Esophagus muscularis mucosa (tissue), 4 donors: ENCODE measurements at regions not wholly inside any gene's neighbourhood (a gene's known extent, or its start where the extent isn't known, plus 50 kb on each side); places are given as distances from the start of the nearest gene placed in this dataset.

Experiments
- EP300 ChIP-seq: sonication (generic); formaldehyde crosslinking; IDR thresholded peaks from one replicate; pipeline ENCODE4 v1.6.1; 2017; ENCODE audit warnings: antibody characterized with exemption
- POLR2A ChIP-seq: fragments of 450-650 bp; IDR thresholded peaks from one replicate; pipeline ENCODE4 v1.6.1; 2017; ENCODE audit warnings: antibody characterized with exemption, moderate library complexity, mild to moderate bottlenecking, low read depth
- POLR2AphosphoS5 ChIP-seq, 2 donors: sonication (generic); formaldehyde crosslinking; IDR thresholded peaks; one replicate each; pipeline ENCODE4 v1.6.1; 2017; ENCODE audit warnings: antibody characterized with exemption in 2 of 2
- TF ChIP-seq, protein P1 (sequence below), 3 experiments: fragments of 200-600 bp in 2 of 3; fragments of 450-650 bp in 1 of 3; sonication (generic) in 2 of 3; IDR thresholded peaks; one replicate each; pipeline ENCODE4 v1.5.1; 2017 to 2019; ENCODE audit warnings: antibody characterized with exemption in 3 of 3, mild to moderate bottlenecking in 2 of 3, moderate library complexity in 1 of 3

DNA sequence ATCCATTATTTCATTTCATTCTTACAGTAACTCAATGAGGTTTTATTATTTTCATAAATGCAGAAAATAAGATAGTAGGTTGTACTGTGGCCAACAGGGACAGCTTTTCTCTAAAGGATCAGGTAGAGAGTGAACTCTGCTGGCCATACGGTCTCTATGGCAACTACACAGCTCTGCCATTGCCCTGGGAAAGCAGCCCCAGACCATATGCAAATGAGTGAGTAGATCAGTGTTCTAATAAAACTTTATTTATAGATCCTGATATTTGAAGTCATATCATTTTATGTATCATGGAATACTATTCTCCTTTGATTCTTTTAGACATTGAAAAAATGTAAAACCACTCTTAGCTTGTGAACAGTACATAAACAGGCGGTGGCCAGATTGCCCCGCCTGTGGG is 192.5 kb upstream of the RREB1 start:
- TF ChIP-seq, protein P1, sequence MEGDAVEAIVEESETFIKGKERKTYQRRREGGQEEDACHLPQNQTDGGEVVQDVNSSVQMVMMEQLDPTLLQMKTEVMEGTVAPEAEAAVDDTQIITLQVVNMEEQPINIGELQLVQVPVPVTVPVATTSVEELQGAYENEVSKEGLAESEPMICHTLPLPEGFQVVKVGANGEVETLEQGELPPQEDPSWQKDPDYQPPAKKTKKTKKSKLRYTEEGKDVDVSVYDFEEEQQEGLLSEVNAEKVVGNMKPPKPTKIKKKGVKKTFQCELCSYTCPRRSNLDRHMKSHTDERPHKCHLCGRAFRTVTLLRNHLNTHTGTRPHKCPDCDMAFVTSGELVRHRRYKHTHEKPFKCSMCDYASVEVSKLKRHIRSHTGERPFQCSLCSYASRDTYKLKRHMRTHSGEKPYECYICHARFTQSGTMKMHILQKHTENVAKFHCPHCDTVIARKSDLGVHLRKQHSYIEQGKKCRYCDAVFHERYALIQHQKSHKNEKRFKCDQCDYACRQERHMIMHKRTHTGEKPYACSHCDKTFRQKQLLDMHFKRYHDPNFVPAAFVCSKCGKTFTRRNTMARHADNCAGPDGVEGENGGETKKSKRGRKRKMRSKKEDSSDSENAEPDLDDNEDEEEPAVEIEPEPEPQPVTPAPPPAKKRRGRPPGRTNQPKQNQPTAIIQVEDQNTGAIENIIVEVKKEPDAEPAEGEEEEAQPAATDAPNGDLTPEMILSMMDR (IDR thresholded peaks at IDR 0.05): no peak
- TF ChIP-seq POLR2AphosphoS5 (IDR thresholded peaks at IDR 0.05) (no peak), POLR2A (no peak), EP300 (no peak)
